ENCODE measurements at regions not wholly inside any gene's neighbourhood (a gene's known extent, or its start where the extent isn't known, plus 50 kb on each side); places are given as distances from the start of the nearest gene placed in this dataset.

- H3K36me3 ChIP-seq (replicated peaks; ENCODE audit: insufficient read depth, low read length): no peaks in the 10 kb centered on the region
- no peaks in the 10 kb centered on the region for H4K20me1 ChIP-seq (ENCODE audit: insufficient read depth, low read length)
- no peaks in the 10 kb centered on the region for H3K9me3 ChIP-seq (replicated peaks; ENCODE audit: insufficient read depth, low read length)
- no peak overlapping the region for H3K4me3 ChIP-seq (ENCODE audit: low read length)
- H3K27me3 ChIP-seq (replicated peaks; ENCODE audit: insufficient read depth, low read length): no peaks in the 10 kb centered on the region
- no peak overlapping the region for H2AFZ ChIP-seq (ENCODE audit: low read length)
- no peaks in the 10 kb centered on the region for H3K4me1 ChIP-seq (ENCODE audit: low read length)
- H3K9ac ChIP-seq (ENCODE audit: low read length): no peak overlapping the region
- H3K79me2 ChIP-seq (ENCODE audit: low read length): no peaks in the 10 kb centered on the region
- no peak for TF ChIP-seq EZH2 (optimal IDR thresholded peaks at IDR 0.05; ENCODE audit: low read depth, low read length)
- no peak for TF ChIP-seq EZH2phosphoT487 (IDR thresholded peaks at IDR 0.05; ENCODE audit: low read length)
- TF ChIP-seq, protein P1, sequence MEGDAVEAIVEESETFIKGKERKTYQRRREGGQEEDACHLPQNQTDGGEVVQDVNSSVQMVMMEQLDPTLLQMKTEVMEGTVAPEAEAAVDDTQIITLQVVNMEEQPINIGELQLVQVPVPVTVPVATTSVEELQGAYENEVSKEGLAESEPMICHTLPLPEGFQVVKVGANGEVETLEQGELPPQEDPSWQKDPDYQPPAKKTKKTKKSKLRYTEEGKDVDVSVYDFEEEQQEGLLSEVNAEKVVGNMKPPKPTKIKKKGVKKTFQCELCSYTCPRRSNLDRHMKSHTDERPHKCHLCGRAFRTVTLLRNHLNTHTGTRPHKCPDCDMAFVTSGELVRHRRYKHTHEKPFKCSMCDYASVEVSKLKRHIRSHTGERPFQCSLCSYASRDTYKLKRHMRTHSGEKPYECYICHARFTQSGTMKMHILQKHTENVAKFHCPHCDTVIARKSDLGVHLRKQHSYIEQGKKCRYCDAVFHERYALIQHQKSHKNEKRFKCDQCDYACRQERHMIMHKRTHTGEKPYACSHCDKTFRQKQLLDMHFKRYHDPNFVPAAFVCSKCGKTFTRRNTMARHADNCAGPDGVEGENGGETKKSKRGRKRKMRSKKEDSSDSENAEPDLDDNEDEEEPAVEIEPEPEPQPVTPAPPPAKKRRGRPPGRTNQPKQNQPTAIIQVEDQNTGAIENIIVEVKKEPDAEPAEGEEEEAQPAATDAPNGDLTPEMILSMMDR (IDR thresholded peaks at IDR 0.05; ENCODE audit: low read length): no peak
- H3K27ac ChIP-seq (ENCODE audit: low read length): no peak overlapping the region
- no peaks in the 10 kb centered on the region for H3F3A ChIP-seq (ENCODE audit: insufficient read depth, low read length)
- no peak for DNase-seq
- H3K9me2 ChIP-seq (replicated peaks; ENCODE audit: insufficient read depth, low read length): no peaks in the 10 kb centered on the region
- H3K4me2 ChIP-seq (ENCODE audit: low read depth, low read length): no peak overlapping the region
These were observed 291.8 kb upstream of the CITED2 start for GRCh38 chr6:139666284-139666683.

GRCh38 chr6:139663996-139664395, 289.5 kb upstream of the CITED2 start:
- Histone ChIP-seq H3K4me1 (ENCODE audit: low read length) (no peaks in the 10 kb centered on the region), H3K4me2 (ENCODE audit: low read depth, low read length) (no peak overlapping the region), H2AFZ (ENCODE audit: low read length) (no peak overlapping the region), H3K9ac (ENCODE audit: low read length) (no peak overlapping the region), H3K36me3 (replicated peaks; ENCODE audit: insufficient read depth, low read length) (no peaks in the 10 kb centered on the region), H3K79me2 (ENCODE audit: low read length) (no peaks in the 10 kb centered on the region), H3K9me2 (replicated peaks; ENCODE audit: insufficient read depth, low read length) (no peaks in the 10 kb centered on the region), H3F3A (ENCODE audit: insufficient read depth, low read length) (no peaks in the 10 kb centered on the region), H4K20me1 (ENCODE audit: insufficient read depth, low read length) (no peaks in the 10 kb centered on the region), H3K27ac (ENCODE audit: low read length) (no peak overlapping the region), H3K4me3 (ENCODE audit: low read length) (no peak overlapping the region), H3K27me3 (replicated peaks; ENCODE audit: insufficient read depth, low read length) (no peaks in the 10 kb centered on the region), H3K9me3 (replicated peaks; ENCODE audit: insufficient read depth, low read length) (no peaks in the 10 kb centered on the region)
- no peak for TF ChIP-seq EZH2phosphoT487 (IDR thresholded peaks at IDR 0.05; ENCODE audit: low read length)
- no peak for TF ChIP-seq EZH2 (optimal IDR thresholded peaks at IDR 0.05; ENCODE audit: low read depth, low read length)
- TF ChIP-seq, protein P1 (IDR thresholded peaks at IDR 0.05; ENCODE audit: low read length): no peak
- no peak for DNase-seq

DNA sequence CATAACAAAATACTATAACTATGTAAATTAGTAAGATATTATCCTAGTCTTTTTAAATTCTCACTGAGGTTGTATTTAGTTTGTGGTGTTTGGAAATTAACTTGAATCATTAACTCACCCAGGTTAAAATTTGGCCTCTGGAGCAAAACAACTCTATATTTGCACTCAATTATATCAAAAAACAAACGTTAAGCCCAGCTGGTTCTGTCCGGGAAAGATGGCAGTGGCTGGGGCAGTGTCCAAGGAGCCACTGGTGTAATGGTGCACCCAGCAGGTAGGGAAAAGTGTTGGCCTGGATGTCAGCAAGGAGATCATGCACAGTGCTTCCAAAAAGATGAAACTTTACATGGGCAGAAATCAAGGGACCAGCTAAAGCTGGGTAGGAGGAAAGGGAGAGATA, 285.3 kb upstream of the CITED2 start:
- Histone ChIP-seq H4K20me1 (ENCODE audit: insufficient read depth, low read length) (no peaks in the 10 kb centered on the region), H3K79me2 (ENCODE audit: low read length) (no peaks in the 10 kb centered on the region), H3K9me2 (replicated peaks; ENCODE audit: insufficient read depth, low read length) (no peaks in the 10 kb centered on the region), H3K4me3 (ENCODE audit: low read length) (no peak overlapping the region), H3K27me3 (replicated peaks; ENCODE audit: insufficient read depth, low read length) (no peaks in the 10 kb centered on the region), H3K9ac (ENCODE audit: low read length) (no peak overlapping the region), H3F3A (ENCODE audit: insufficient read depth, low read length) (no peaks in the 10 kb centered on the region), H2AFZ (ENCODE audit: low read length) (no peak overlapping the region), H3K36me3 (replicated peaks; ENCODE audit: insufficient read depth, low read length) (no peaks in the 10 kb centered on the region), H3K4me2 (ENCODE audit: low read depth, low read length) (no peak overlapping the region), H3K4me1 (ENCODE audit: low read length) (no peaks in the 10 kb centered on the region), H3K27ac (ENCODE audit: low read length) (no peak overlapping the region), H3K9me3 (replicated peaks; ENCODE audit: insufficient read depth, low read length) (no peaks in the 10 kb centered on the region)
- DNase-seq: no peak
- TF ChIP-seq, protein P1 (IDR thresholded peaks at IDR 0.05; ENCODE audit: low read length): no peak
- no peak for TF ChIP-seq EZH2 (optimal IDR thresholded peaks at IDR 0.05; ENCODE audit: low read depth, low read length)
- no peak for TF ChIP-seq EZH2phosphoT487 (IDR thresholded peaks at IDR 0.05; ENCODE audit: low read length)
